B cell (primary cell): ENCODE measurements at regions not wholly inside any gene's neighbourhood (a gene's known extent, or its start where the extent isn't known, plus 50 kb on each side); places are given as distances from the start of the nearest gene placed in this dataset.

Experiments
- CTCF ChIP-seq: fragments of 200-600 bp; IDR thresholded peaks from one replicate; pipeline ENCODE4 v1.8.0; 2022; ENCODE audit warnings: antibody characterized with exemption, mild to moderate bottlenecking
- EZH2 ChIP-seq: IDR thresholded peaks from 2 replicates; pipeline ENCODE4 v1.6.1; 2012; ENCODE audit warnings: borderline replicate concordance, low read depth, mild to moderate bottlenecking, moderate library complexity, low read length; ENCODE audit not compliant: insufficient read depth, poor library complexity, severe bottlenecking

- TF ChIP-seq CTCF (no peak), EZH2 (no peak)
Observed at GRCh38 chr5:152105085-152105484, 180.4 kb upstream of the GLRA1 start.
